SK-N-SH (cell line): ENCODE measurements at regions not wholly inside any gene's neighbourhood (a gene's known extent, or its start where the extent isn't known, plus 50 kb on each side); places are given as distances from the start of the nearest gene placed in this dataset.

Experiments used
- CTCF ChIA-PET: fragments of 300-600, 350-600 bp; formaldehyde crosslinking; extraction: SDS; loops from one replicate; lab custom pipeline; 2021; lab: Yijun Ruan, JAX
- POLR2A ChIA-PET: fragments of 350-600 bp; sonication (Branson Sonifier 250); formaldehyde crosslinking; extraction: SDS; loops from one replicate; lab custom pipeline; 2020; ENCODE audit warnings: antibody characterized with exemption, inconsistent platforms; lab: Yijun Ruan, JAX
- DNase-seq: peaks from one replicate; pipeline ENCODE4 v3.0.0; 2012
- H2AFZ ChIP-seq: fragments of 200-600 bp; sonication (generic); 2 replicates; pipeline ENCODE4 v1.8.1; 2016; ENCODE audit warnings: antibody characterized with exemption, mild to moderate bottlenecking, low read depth
- H3F3A ChIP-seq: fragments of 200-600 bp; sonication (generic); replicated peaks from 2 replicates; pipeline ENCODE3; 2016; ENCODE audit warnings: antibody characterized with exemption, mild to moderate bottlenecking; ENCODE audit not compliant: insufficient read depth
- H3K27ac ChIP-seq, 2 experiments: fragments of 200-500 bp in 1 of 2; fragments of 200-600 bp in 1 of 2; sonication (Bioruptor generic) in 1 of 2; sonication (generic), shearing (Covaris generic) in 1 of 2; 2 replicates each; pipeline versions ENCODE4 v1.5.1 to v1.6.1; 2014 to 2016; ENCODE audit warnings: low read depth in 2 of 2, inconsistent platforms in 1 of 2, low read length in 1 of 2, mild to moderate bottlenecking in 1 of 2, mixed read lengths in 1 of 2
- H3K27me3 ChIP-seq: fragments of 200-600 bp; sonication (generic), shearing (Covaris generic); 2 replicates; pipeline ENCODE4 v1.6.1; 2016; ENCODE audit warnings: mixed run types; ENCODE audit not compliant: insufficient read depth
- H3K36me3 ChIP-seq, 2 experiments: fragments of 200-500 bp in 1 of 2; fragments of 200-600 bp in 1 of 2; sonication (Bioruptor generic) in 1 of 2; sonication (generic) in 1 of 2; replicated peaks in 1 of 2; 2 replicates each; pipeline versions ENCODE3 to v1.5.1; 2014 to 2016; ENCODE audit warnings: low read length in 1 of 2, mild to moderate bottlenecking in 1 of 2; ENCODE audit not compliant: insufficient read depth in 2 of 2, control insufficient read depth in 1 of 2
- H3K4me1 ChIP-seq, 2 experiments: fragments of 200-500 bp in 1 of 2; fragments of 200-600 bp in 1 of 2; sonication (Bioruptor generic) in 1 of 2; sonication (generic), shearing (Covaris generic) in 1 of 2; 2 replicates each; pipeline versions ENCODE4 v1.5.1 to v1.6.1; 2014 to 2016; ENCODE audit warnings: low read depth in 1 of 2, low read length in 1 of 2, mixed run types in 1 of 2; ENCODE audit not compliant: insufficient read depth in 2 of 2, control insufficient read depth in 1 of 2
- H3K4me2 ChIP-seq: fragments of 200-600 bp; sonication (generic), shearing (Covaris generic); 2 replicates; pipeline ENCODE4 v1.6.1; 2017; ENCODE audit warnings: mixed run types
- H3K4me3 ChIP-seq, 2 experiments: fragments of 200-500 bp in 1 of 2; fragments of 200-600 bp in 1 of 2; sonication (Bioruptor generic) in 1 of 2; sonication (generic), shearing (Covaris generic) in 1 of 2; 2 replicates each; pipeline versions ENCODE4 v1.5.1 to v1.8.1; 2014 to 2016; ENCODE audit warnings: low read depth in 2 of 2, inconsistent platforms in 1 of 2, low read length in 1 of 2, mild to moderate bottlenecking in 1 of 2, mixed read lengths in 1 of 2, moderate library complexity in 1 of 2
- H3K79me2 ChIP-seq: fragments of 200-600 bp; sonication (generic); 2 replicates; pipeline ENCODE4 v1.8.1; 2017; ENCODE audit warnings: mild to moderate bottlenecking; ENCODE audit not compliant: insufficient read depth
- H3K9ac ChIP-seq: fragments of 200-600 bp; sonication (generic); 2 replicates; pipeline ENCODE4 v1.6.1; 2017; ENCODE audit warnings: mixed run types
- H3K9me2 ChIP-seq: fragments of 200-600 bp; sonication (generic); 2 replicates; pipeline ENCODE4 v1.6.1; 2017; ENCODE audit warnings: mixed run types
- H3K9me3 ChIP-seq: fragments of 200-600 bp; sonication (generic); 2 replicates; pipeline ENCODE4 v1.6.1; 2017; ENCODE audit warnings: mixed run types, mild to moderate bottlenecking, moderate library complexity
- H4K20me1 ChIP-seq: fragments of 200-600 bp; sonication (generic); 2 replicates; pipeline ENCODE4 v1.6.1; 2017; ENCODE audit warnings: mild to moderate bottlenecking, mixed run types; ENCODE audit not compliant: insufficient read depth
- CHD2 ChIP-seq: fragments of 150-350 bp; IDR thresholded peaks from 2 replicates; pipeline ENCODE4 v1.6.1; 2018; ENCODE audit warnings: low read length; ENCODE audit not compliant: partially characterized antibody
- ELF1 ChIP-seq: IDR thresholded peaks from 2 replicates; pipeline ENCODE4 v1.4.0; 2012
- EP300 ChIP-seq, 2 experiments: IDR thresholded peaks; 2 replicates each; pipeline versions ENCODE4 v1.4.0 to v1.6.1; 2012; ENCODE audit warnings: borderline replicate concordance in 1 of 2, low read depth in 1 of 2, low read length in 1 of 2
- EZH2phosphoT487 ChIP-seq: fragments of 200-600 bp; sonication (generic); IDR thresholded peaks from 2 replicates; pipeline ENCODE4 v1.6.1; 2017; ENCODE audit warnings: low read depth, mixed run types, mild to moderate bottlenecking, antibody characterized with exemption, moderate library complexity, borderline replicate concordance
- FOXJ3 ChIP-seq: sonication (generic); formaldehyde crosslinking; IDR thresholded peaks from 2 replicates; pipeline ENCODE4 v1.5.1; 2020; ENCODE audit warnings: mild to moderate bottlenecking, missing genetic modification reagents
- FOXM1 ChIP-seq: IDR thresholded peaks from 2 replicates; pipeline ENCODE4 v1.4.0; 2012; ENCODE audit warnings: low read depth, mild to moderate bottlenecking
- GATA2 ChIP-seq: sonication (generic); formaldehyde crosslinking; IDR thresholded peaks from 2 replicates; pipeline ENCODE4 v1.5.0; 2020; ENCODE audit warnings: mild to moderate bottlenecking, missing genetic modification reagents
- JUND ChIP-seq: IDR thresholded peaks from 2 replicates; pipeline ENCODE4 v1.4.0; 2012
- MEF2A ChIP-seq: IDR thresholded peaks from 2 replicates; pipeline ENCODE4 v1.4.0; 2012; ENCODE audit warnings: low read depth, borderline replicate concordance
- MXI1 ChIP-seq: IDR thresholded peaks from 2 replicates; pipeline ENCODE4 v1.6.1; 2012; ENCODE audit warnings: mild to moderate bottlenecking, low read depth, low read length, improper control_type of control experiment
- NRF1 ChIP-seq: IDR thresholded peaks from 2 replicates; pipeline ENCODE4 v1.6.1; 2012; ENCODE audit warnings: low read depth, mild to moderate bottlenecking, low read length
- RXRA ChIP-seq: IDR thresholded peaks from 2 replicates; pipeline ENCODE4 v1.4.0; 2012; ENCODE audit warnings: low read depth, mild to moderate bottlenecking, borderline replicate concordance
- SIN3A ChIP-seq: IDR thresholded peaks from 2 replicates; pipeline ENCODE4 v1.6.1; 2012; ENCODE audit warnings: low read depth, mild to moderate bottlenecking, low read length, moderate library complexity, borderline replicate concordance
- SMC3 ChIP-seq: IDR thresholded peaks from 2 replicates; pipeline ENCODE4 v1.6.1; 2012; ENCODE audit warnings: low read depth, low read length, improper control_type of control experiment
- TAF1 ChIP-seq: IDR thresholded peaks from 2 replicates; pipeline ENCODE4 v1.6.1; 2012; ENCODE audit warnings: low read depth, mild to moderate bottlenecking, low read length, moderate library complexity, borderline replicate concordance
- TCF12 ChIP-seq: IDR thresholded peaks from 2 replicates; pipeline ENCODE4 v1.4.0; 2012
- TEAD4 ChIP-seq: IDR thresholded peaks from 2 replicates; pipeline ENCODE4 v1.4.0; 2012; ENCODE audit warnings: mild to moderate bottlenecking, borderline replicate concordance; ENCODE audit not compliant: insufficient read depth
- USF2 ChIP-seq: fragments of 150-350 bp; IDR thresholded peaks from 2 replicates; pipeline ENCODE4 v1.6.1; 2017; ENCODE audit warnings: antibody characterized with exemption, low read length, low read depth, borderline replicate concordance
- WGBS: methylation state at CpG from one replicate; pipeline ENCODE4 v1.1.6; 2017; ENCODE audit warnings: low lambda C conversion rate; 5-methylcytosine and 5-hydroxymethylcytosine counted together
- TF ChIP-seq, protein P1 (sequence below): IDR thresholded peaks from 2 replicates; pipeline ENCODE4 v1.4.0; 2012; ENCODE audit warnings: low read depth, borderline replicate concordance
- TF ChIP-seq, protein P2 (sequence below): fragments of 200-600 bp; sonication (generic); IDR thresholded peaks from 2 replicates; pipeline ENCODE4 v1.6.1; 2017; ENCODE audit warnings: antibody characterized with exemption, mild to moderate bottlenecking, moderate library complexity
- TF ChIP-seq, protein P3 (sequence below): IDR thresholded peaks from 2 replicates; pipeline ENCODE4; 2012
- TF ChIP-seq, protein P4 (sequence below): IDR thresholded peaks from 2 replicates; pipeline ENCODE4 v1.4.0; 2012; ENCODE audit warnings: low read depth

- ChIA-PET CTCF (no interaction called here), POLR2A (no interaction called here)
- no peak overlapping the region for H3K4me2 ChIP-seq
- no peak overlapping the region for H2AFZ ChIP-seq
- H3K27ac ChIP-seq = no peak overlapping the region
- no peaks in the 10 kb centered on the region for H3K79me2 ChIP-seq
- H4K20me1 ChIP-seq = no peaks in the 10 kb centered on the region
- no peaks in the 10 kb centered on the region for H3K27me3 ChIP-seq
- no peak for DNase-seq
- H3K9me3 ChIP-seq = no peaks in the 10 kb centered on the region
- WGBS = 9% methylated on average over 6 of the region's 15 CpGs
- TF ChIP-seq EP300 (IDR thresholded peaks at IDR 0.05; ENCODE audit: borderline replicate concordance in 1 of 2, low read depth in 1 of 2, low read length in 1 of 2) = no peak
- TF ChIP-seq NRF1 = no peak
- no peak for TF ChIP-seq TCF12
- TF ChIP-seq, protein P1, sequence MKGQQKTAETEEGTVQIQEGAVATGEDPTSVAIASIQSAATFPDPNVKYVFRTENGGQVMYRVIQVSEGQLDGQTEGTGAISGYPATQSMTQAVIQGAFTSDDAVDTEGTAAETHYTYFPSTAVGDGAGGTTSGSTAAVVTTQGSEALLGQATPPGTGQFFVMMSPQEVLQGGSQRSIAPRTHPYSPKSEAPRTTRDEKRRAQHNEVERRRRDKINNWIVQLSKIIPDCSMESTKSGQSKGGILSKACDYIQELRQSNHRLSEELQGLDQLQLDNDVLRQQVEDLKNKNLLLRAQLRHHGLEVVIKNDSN = no peak
- TF ChIP-seq, protein P2, sequence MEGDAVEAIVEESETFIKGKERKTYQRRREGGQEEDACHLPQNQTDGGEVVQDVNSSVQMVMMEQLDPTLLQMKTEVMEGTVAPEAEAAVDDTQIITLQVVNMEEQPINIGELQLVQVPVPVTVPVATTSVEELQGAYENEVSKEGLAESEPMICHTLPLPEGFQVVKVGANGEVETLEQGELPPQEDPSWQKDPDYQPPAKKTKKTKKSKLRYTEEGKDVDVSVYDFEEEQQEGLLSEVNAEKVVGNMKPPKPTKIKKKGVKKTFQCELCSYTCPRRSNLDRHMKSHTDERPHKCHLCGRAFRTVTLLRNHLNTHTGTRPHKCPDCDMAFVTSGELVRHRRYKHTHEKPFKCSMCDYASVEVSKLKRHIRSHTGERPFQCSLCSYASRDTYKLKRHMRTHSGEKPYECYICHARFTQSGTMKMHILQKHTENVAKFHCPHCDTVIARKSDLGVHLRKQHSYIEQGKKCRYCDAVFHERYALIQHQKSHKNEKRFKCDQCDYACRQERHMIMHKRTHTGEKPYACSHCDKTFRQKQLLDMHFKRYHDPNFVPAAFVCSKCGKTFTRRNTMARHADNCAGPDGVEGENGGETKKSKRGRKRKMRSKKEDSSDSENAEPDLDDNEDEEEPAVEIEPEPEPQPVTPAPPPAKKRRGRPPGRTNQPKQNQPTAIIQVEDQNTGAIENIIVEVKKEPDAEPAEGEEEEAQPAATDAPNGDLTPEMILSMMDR = no peak
- no peak for TF ChIP-seq TEAD4
- TF ChIP-seq USF2 = no peak
- no peak for TF ChIP-seq ELF1
- no peak for TF ChIP-seq TAF1
- no peak for TF ChIP-seq MXI1
- no peak for TF ChIP-seq EZH2phosphoT487
- TF ChIP-seq RXRA = no peak
- no peak for TF ChIP-seq SIN3A
- TF ChIP-seq FOXM1 = no peak
- no peak for TF ChIP-seq MEF2A
- no peaks in the 10 kb centered on the region for H3K36me3 ChIP-seq
- H3K4me1 ChIP-seq = no peaks in the 10 kb centered on the region
- H3K9ac ChIP-seq = no peak overlapping the region
- H3K9me2 ChIP-seq = no peaks in the 10 kb centered on the region
- no peak overlapping the region for H3K4me3 ChIP-seq
- H3F3A ChIP-seq = no peaks in the 10 kb centered on the region
These were observed 507.7 kb downstream of the ZIC3 start for GRCh38 chrX:138073626-138074025.

DNA sequence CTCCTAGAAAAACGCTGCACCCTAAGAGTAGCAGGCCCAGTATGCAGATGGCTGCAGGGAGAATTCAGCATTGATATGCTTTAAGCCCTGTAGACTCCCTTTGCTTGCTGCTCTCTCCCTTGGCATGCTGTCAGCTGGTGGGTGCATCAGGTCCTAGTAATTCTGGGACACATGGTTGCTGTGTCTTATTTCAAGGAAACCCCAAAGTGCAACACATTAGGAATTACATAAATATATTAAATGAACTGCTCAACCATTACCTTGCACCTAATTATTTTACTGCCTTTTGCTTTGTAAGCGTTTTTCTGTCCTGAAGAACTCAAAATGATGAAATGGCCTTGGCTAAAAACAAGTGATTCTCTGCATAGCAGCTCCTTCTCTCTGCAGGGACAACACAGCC is 516.3 kb downstream of the ZIC3 start:
- Histone ChIP-seq H2AFZ (no peak overlapping the region), H3K4me3 (no peak overlapping the region), H3K9me3 (no peaks in the 10 kb centered on the region), H3K4me2 (no peak overlapping the region), H3K9me2 (no peaks in the 10 kb centered on the region), H3K4me1 (no peaks in the 10 kb centered on the region), H3K79me2 (no peaks in the 10 kb centered on the region), H3K9ac (no peak overlapping the region), H3K27ac (no peak overlapping the region), H3F3A (no peaks in the 10 kb centered on the region), H3K36me3 (no peaks in the 10 kb centered on the region), H3K27me3 (no peaks in the 10 kb centered on the region), H4K20me1 (no peaks in the 10 kb centered on the region)
- CTCF ChIA-PET = no interaction called here
- TF ChIP-seq FOXJ3 (CRISPR knock-in tag) = no peak
- TF ChIP-seq JUND = no peak
- TF ChIP-seq, protein P3, sequence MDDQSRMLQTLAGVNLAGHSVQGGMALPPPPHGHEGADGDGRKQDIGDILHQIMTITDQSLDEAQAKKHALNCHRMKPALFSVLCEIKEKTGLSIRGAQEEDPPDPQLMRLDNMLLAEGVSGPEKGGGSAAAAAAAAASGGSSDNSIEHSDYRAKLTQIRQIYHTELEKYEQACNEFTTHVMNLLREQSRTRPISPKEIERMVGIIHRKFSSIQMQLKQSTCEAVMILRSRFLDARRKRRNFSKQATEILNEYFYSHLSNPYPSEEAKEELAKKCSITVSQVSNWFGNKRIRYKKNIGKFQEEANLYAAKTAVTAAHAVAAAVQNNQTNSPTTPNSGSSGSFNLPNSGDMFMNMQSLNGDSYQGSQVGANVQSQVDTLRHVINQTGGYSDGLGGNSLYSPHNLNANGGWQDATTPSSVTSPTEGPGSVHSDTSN = no peak
- no peak for TF ChIP-seq CHD2
- TF ChIP-seq EZH2phosphoT487 = no peak
- TF ChIP-seq GATA2 (CRISPR knock-in tag) = no peak
- TF ChIP-seq, protein P2 = no peak
- TF ChIP-seq EP300 (IDR thresholded peaks at IDR 0.05; ENCODE audit: borderline replicate concordance in 1 of 2, low read depth in 1 of 2, low read length in 1 of 2) = no peak
- TF ChIP-seq SMC3 = no peak
- TF ChIP-seq, protein P4, sequence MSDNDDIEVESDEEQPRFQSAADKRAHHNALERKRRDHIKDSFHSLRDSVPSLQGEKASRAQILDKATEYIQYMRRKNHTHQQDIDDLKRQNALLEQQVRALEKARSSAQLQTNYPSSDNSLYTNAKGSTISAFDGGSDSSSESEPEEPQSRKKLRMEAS = no peak
- no peak for TF ChIP-seq SIN3A
- WGBS = 0% methylated on average over 2 of the region's 2 CpGs
- DNase-seq = no peak
- POLR2A ChIA-PET = no interaction called here
